DMS 273 (cell line): ENCODE measurements at regions not wholly inside any gene's neighbourhood (a gene's known extent, or its start where the extent isn't known, plus 50 kb on each side); places are given as distances from the start of the nearest gene placed in this dataset.
A peak's percentile ranks its signal among the peaks of the same experiment; 100 is the strongest.
"Not testable (repeated sequence)": the region's sequence is repeated elsewhere in the genome, so short reads cannot be mapped to it uniquely, and the experiment has no call there.

Source experiments
- DNase-seq: peaks from one replicate; lab custom pipeline; 2025; ENCODE audit not compliant: unreplicated experiment; lab: John Stamatoyannopoulos, UW

DNA sequence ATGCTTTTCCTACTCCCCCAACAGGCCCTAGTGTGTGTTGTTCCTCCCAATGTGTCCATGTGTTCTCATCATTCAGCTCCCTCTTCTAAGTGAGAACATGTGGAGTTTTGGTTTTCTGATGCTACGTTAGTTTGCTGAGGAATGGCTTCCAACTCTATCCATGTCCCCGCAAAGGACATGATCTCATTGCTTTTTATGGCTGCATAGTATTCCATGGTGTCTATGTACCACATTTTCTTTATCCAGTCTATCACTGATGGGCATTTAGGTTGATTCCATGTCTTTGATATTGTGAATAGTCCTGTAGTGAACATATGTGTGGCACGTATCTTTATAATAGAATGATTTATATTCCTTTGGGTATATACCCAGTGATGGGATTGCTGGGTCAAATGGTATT, 72.5 kb upstream of the CCNY start:
- not testable (repeated sequence) for DNase-seq

DNA sequence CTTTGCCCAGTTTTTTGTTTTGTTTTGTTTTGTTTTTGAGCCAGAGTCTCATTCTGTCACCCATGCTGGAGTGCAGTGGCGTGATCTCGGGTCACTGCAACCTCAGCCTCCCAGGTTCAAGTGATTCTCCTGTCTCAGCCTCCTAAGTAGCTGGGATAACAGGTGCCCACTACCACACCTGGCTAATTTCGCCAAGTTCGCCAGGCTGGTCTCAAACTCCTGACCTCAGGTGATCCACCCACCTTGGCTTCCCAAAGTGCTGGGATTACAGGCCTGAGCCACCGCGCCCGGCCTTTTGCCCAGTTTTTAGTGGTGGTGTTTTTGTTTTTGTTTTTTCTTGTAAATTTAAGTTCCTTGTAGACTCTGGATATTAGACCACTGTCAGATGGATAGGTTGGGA, 71.7 kb upstream of the CCNY start:
- not testable (repeated sequence) for DNase-seq

GRCh38 chr10:35265435-35265834, 70.9 kb upstream of the CCNY start:
- DNase-seq, result no peak

GRCh38 chr10:35268323-35268722, 68.0 kb upstream of the CCNY start:
- DNase-seq, result no peak

DNA sequence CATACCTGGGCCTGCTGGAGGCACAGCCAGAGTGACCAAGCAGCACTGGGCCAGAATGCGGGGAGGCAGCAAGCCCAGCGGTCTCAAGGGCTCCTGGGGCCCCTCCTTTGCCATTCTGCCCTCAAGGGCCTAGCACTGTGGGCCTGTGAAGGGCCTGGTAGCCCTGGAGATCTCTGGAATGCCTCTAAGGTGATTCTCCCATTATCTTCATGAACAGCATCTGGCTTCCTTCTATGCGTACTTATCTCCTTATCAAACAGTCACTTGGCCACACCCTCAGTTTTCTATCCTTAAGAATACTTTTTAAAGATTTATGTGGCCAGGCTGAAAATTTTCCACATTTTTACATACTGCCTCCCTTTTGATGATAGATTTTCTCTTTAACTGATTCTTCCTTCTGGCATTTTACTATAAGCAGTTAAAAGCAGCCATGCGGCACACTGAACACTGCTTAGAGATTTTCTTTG, 67.5 kb upstream of the CCNY start:
- no peak for DNase-seq

- no peak for DNase-seq
Observed at GRCh38 chr10:35270100-35270499, 66.2 kb upstream of the CCNY start.

GRCh38 chr10:35271086-35271858, 65.0 kb upstream of the CCNY start:
- DNase-seq, result peak; percentile 51

GRCh38 chr10:35271859-35272165, 64.5 kb upstream of the CCNY start:
- not testable (repeated sequence) for DNase-seq

GRCh38 chr10:35272401-35272800, 63.9 kb upstream of the CCNY start:
- not testable (repeated sequence) for DNase-seq

DNA sequence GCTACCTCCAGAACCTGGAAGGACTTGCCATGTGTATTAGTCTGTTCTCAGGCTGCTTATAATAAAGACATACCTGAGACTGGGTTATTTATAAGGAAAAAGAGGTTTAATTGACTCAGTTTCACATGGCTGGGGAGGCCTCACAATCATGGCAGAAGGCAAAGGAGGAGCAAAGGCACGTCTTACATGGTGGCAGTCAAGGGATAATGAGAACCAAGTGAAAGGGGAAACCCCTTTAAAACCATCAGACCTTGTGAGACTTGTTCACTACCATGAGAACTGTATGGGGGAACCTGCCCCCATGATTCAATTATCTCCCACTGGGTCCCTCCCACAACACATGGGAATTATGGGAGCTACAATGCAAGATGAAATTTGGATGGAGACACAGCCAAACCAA, 62.3 kb upstream of the CCNY start:
- not testable (repeated sequence) for DNase-seq

- peak; percentile 96 for DNase-seq
Observed at GRCh38 chr10:35274498-35275060, 61.7 kb upstream of the CCNY start.

DNA sequence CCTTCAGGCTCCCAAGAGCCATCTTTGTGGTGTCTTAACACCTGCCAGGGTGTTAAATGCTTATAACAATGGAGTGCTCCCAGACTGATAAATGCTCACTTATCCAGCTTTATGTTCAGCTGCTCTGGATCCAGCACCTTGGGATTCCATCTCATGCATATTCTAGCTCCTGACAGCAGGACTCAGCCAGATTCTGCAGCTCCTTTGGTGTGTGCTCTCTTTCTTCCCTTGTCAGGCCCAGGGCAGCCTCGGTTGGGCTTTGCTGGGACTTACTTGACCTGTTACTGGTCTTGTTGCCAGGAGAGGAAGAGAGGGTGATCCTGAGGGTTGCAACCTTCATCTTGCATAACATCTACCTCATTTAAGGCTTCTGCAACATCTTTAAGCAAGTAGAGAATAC, 59.4 kb upstream of the CCNY start:
- DNase-seq, result peak; percentile 14

DNA sequence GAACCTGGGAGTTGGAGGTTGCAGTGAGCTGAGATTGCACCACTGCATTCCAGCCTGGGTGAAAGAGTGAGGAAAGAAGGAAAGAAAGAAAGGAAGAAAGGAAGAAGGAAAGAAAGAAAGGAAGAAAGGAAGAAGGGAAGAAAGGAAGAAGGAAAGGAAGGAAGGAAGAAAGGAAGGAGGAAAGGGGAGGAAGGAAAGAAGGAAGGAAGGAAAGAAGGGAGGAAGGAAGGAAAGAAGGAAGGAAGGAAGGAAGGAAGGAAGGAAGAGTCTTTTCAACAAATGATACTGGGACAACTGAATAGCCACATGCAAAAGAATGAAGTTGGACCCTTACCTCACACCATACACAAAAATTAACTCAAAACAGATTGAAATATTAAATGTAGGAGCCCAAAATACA, 56.1 kb upstream of the CCNY start:
- not testable (repeated sequence) for DNase-seq
